ENCODE measurements at regions not wholly inside any gene's neighbourhood (a gene's known extent, or its start where the extent isn't known, plus 50 kb on each side); places are given as distances from the start of the nearest gene placed in this dataset.

DNA sequence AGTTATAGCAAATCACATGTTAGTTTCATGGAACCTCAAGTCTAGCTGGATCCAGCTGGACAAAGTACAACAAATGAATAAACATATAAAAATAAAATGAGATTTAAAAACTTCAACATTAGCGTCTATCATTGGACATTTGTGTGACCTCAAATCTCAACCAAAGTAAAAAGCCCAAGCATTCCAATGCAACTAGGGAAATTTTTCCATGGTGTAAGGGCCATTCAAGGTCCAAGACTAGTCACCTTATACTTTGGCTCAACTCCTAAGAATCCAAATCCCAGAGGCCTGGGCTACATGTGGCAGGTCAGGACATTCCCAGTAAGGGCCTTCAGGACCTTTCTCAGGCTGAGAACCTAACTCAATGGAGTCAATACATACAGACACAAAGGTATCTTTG is 137.4 kb upstream of the DMAC1 start:
- H3K4me3 ChIP-seq (ENCODE audit: low read depth, low read length): no peak overlapping the region
- TF ChIP-seq CTCF (conservative IDR thresholded peaks at IDR 0.05; ENCODE audit: low read depth, low read length): no peak
- no peak for DNase-seq (ENCODE audit: low read depth)

DNA sequence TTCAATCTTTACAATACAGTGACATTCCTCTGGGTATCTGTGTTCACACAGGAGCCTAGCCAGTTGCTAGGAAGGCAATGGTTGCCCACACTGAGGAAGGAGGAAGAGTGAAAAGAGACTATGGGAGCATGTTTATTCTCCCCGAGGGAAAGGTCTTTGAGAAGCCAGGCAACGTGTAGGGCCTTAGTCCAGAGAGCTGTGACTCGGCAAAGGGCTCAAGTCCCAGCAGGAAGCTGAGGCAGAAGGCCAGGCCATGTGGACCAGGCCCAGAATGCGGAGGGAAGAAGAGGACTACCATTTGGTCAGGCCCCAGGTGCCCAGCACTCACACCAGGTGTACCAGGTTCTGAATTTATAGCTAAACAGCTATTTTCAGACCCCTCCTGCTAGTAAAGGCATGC is 136.6 kb upstream of the DMAC1 start:
- no peak overlapping the region for H3K4me3 ChIP-seq (ENCODE audit: low read depth, low read length)
- TF ChIP-seq CTCF (conservative IDR thresholded peaks at IDR 0.05; ENCODE audit: low read depth, low read length): no peak
- no peak for DNase-seq (ENCODE audit: low read depth)

DNA sequence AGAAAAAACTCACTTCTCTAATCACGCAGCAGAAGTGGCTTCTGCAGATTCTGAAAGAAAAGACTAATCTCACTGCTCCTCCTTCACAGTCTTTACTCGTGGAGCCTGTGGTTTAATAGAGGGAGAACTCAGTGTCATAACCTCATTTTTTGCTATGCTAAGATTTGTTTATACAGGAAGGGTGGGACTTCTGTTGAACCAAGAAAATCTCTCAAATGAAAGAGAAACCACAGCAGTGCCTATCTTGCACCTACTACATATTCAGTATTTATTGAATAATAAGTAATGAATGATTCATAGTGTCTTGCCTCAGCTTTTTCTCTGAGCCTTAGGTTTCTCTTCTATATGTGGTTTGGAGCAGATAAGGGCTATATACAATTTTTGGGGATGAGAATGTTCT is 136.1 kb upstream of the DMAC1 start:
- DNase-seq (ENCODE audit: low read depth): no peak
- no peak for TF ChIP-seq CTCF (conservative IDR thresholded peaks at IDR 0.05; ENCODE audit: low read depth, low read length)
- H3K4me3 ChIP-seq (ENCODE audit: low read depth, low read length): no peak overlapping the region

- no peak overlapping the region for H3K4me3 ChIP-seq (ENCODE audit: low read depth, low read length)
- no peak for DNase-seq (ENCODE audit: low read depth)
- TF ChIP-seq CTCF (conservative IDR thresholded peaks at IDR 0.05; ENCODE audit: low read depth, low read length): no peak
Measured at GRCh38 chr9:7932767-7933166, 133.2 kb upstream of the DMAC1 start.

GRCh38 chr9:7930613-7931012 is 131.0 kb upstream of the DMAC1 start:
- no peak for DNase-seq (ENCODE audit: low read depth)
- TF ChIP-seq CTCF (conservative IDR thresholded peaks at IDR 0.05; ENCODE audit: low read depth, low read length): no peak
- no peak overlapping the region for H3K4me3 ChIP-seq (ENCODE audit: low read depth, low read length)

GRCh38 chr9:7921545-7922197 is 122.1 kb upstream of the DMAC1 start:
- DNase-seq (ENCODE audit: low read depth): no peak
- H3K4me3 ChIP-seq (ENCODE audit: low read depth, low read length): no peak overlapping the region
- TF ChIP-seq CTCF (conservative IDR thresholded peaks at IDR 0.05; ENCODE audit: low read depth, low read length): no peak

DNA sequence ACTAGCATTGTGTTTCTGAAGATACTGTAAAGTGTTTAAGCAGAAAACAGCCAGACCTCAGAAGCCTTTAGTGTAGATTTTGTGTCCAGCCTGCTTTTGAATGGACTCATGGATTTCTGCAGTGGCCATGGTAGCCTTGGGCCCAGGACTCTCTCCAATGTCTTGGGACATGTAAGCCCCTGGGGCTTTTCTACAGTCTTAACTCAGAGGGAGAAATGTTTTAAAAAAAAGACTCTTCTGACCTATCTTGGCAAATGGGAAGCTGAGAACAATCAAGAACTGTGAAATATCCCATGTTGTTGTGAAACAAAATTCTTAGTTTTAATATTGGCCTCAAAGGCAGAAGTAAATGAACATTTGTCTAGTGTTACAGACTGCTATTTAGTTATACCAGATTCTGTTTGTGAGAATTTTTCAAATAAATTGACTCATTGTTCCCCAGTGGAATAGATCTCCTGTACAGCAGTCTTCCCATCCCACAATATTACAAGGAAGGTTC is 112.5 kb upstream of the DMAC1 start:
- no peak for DNase-seq (ENCODE audit: low read depth)
- no peak overlapping the region for H3K4me3 ChIP-seq (ENCODE audit: low read depth, low read length)
- no peak for TF ChIP-seq CTCF (conservative IDR thresholded peaks at IDR 0.05; ENCODE audit: low read depth, low read length)

Measured in choroid plexus epithelial cell (primary cell).